Panc1 (cell line): ENCODE measurements at regions not wholly inside any gene's neighbourhood (a gene's known extent, or its start where the extent isn't known, plus 50 kb on each side); places are given as distances from the start of the nearest gene placed in this dataset.

Source experiments
- ATAC-seq: fragments of 200-7000 bp; cut with Tn5 transposase; 2 replicates; pipeline ENCODE4 v1.9.1; 2020; ENCODE audit warnings: mild to moderate bottlenecking, moderate library complexity
- BruUV-seq: library from RNA; stranded (reverse); fragments of 400-500 nt; replicated peaks from 2 replicates; lab custom pipeline; 2021; lab: Mats Ljungman, UMichigan
- CTCF ChIA-PET: fragments of 300-600 bp; sonication (Branson Sonifier 250); formaldehyde crosslinking; loops from one replicate; lab custom pipeline; 2022; ENCODE audit warnings: antibody characterized with exemption; lab: Charles Lee
- POLR2A ChIA-PET: fragments of 300-600 bp; sonication (Branson Sonifier 250); formaldehyde crosslinking; loops from one replicate; lab custom pipeline; 2022; ENCODE audit warnings: antibody characterized with exemption; lab: Charles Lee
- DNase-seq: peaks from one replicate; pipeline ENCODE4 v3.0.0-alpha.2; 2010; ENCODE audit warnings: low read depth, low spot score
- H3K27ac ChIP-seq: 2 replicates; pipeline ENCODE4 v1.5.1; 2011; ENCODE audit warnings: mild to moderate bottlenecking, low read length, inconsistent platforms
- H3K27me3 ChIP-seq: fragments of 200-500 bp; sonication (Bioruptor generic); 2 replicates; pipeline ENCODE4 v1.6.0; 2014; ENCODE audit warnings: low read length, inconsistent platforms; ENCODE audit not compliant: control insufficient read depth, insufficient read depth
- H3K36me3 ChIP-seq: fragments of 200-500 bp; sonication (Bioruptor generic); 2 replicates; pipeline ENCODE4 v1.5.1; 2014; ENCODE audit warnings: inconsistent platforms, mild to moderate bottlenecking, low read length, moderate library complexity; ENCODE audit not compliant: control insufficient read depth, insufficient read depth
- H3K4me1 ChIP-seq: 2 replicates; pipeline ENCODE4 v1.5.1; 2011; ENCODE audit warnings: inconsistent platforms, mild to moderate bottlenecking, low read length, moderate library complexity; ENCODE audit not compliant: control insufficient read depth, insufficient read depth
- H3K4me3 ChIP-seq, 2 experiments: 2 replicates each; pipeline ENCODE4 v1.5.1; 2011 to 2012; ENCODE audit warnings: low read depth in 2 of 2, low read length in 2 of 2, mild to moderate bottlenecking in 2 of 2, inconsistent platforms in 1 of 2, moderate library complexity in 1 of 2
- H3K9me3 ChIP-seq: fragments of 200-500 bp; sonication (Bioruptor generic); 2 replicates; pipeline ENCODE4 v1.5.1; 2014; ENCODE audit warnings: low read depth, mild to moderate bottlenecking, inconsistent platforms, low read length, moderate library complexity; ENCODE audit not compliant: control insufficient read depth, insufficient read depth
- CTCF ChIP-seq: fragments of 450-650 bp; IDR thresholded peaks from 2 replicates; pipeline ENCODE4 v1.5.1; 2017; ENCODE audit warnings: mild to moderate bottlenecking
- POLR2AphosphoS5 ChIP-seq: IDR thresholded peaks from 2 replicates; pipeline ENCODE4 v1.6.1; 2012; ENCODE audit warnings: mild to moderate bottlenecking, low read depth, low read length, moderate library complexity
- SIN3A ChIP-seq: IDR thresholded peaks from 2 replicates; pipeline ENCODE4 v1.6.1; 2012; ENCODE audit warnings: low read depth, mild to moderate bottlenecking, low read length, moderate library complexity, borderline replicate concordance; ENCODE audit not compliant: insufficient read depth
- TCF7L2 ChIP-seq: IDR thresholded peaks from 2 replicates; pipeline ENCODE4 v1.6.1; 2011; ENCODE audit warnings: mild to moderate bottlenecking, low read depth, low read length, inconsistent platforms
- in situ Hi-C: cut with HindIII; loops from 2 replicates; pipeline ENCODE4 v1.10.0; 2016; ENCODE audit warnings: low sequenced_read_pairs, low pct_unique_long_range_greater_than_20kb
- intact Hi-C: fragments of 100-400 bp; cut with micrococcal nuclease; formaldehyde crosslinking; loops from one replicate; pipeline ENCODE4 v1.10.0; 2022; ENCODE audit not compliant: unreplicated experiment
- TF ChIP-seq, protein P1 (sequence below), 2 experiments: IDR thresholded peaks; 2 replicates each; pipeline ENCODE4 v1.6.1; 2011 to 2012; ENCODE audit warnings: low read depth in 2 of 2, control low read depth in 1 of 2, low read length in 1 of 2, mild to moderate bottlenecking in 1 of 2, moderate library complexity in 1 of 2; ENCODE audit not compliant: insufficient read depth in 1 of 2

GRCh38 chr1:29679828-29680558, 443.7 kb downstream of the PTPRU start:
- ATAC-seq = no peak
- POLR2A ChIA-PET = no interaction called here
- BruUV-seq = no TSS peak
- no peak for DNase-seq
- intact Hi-C loops (no loop called here), in situ Hi-C loops (no loop called here)
- CTCF ChIA-PET = no interaction called here
- H3K9me3 ChIP-seq = no peaks in the 10 kb centered on the region
- TF ChIP-seq SIN3A (no peak), CTCF (no peak), POLR2AphosphoS5 (no peak), TCF7L2 (no peak)
- TF ChIP-seq, protein P1, sequence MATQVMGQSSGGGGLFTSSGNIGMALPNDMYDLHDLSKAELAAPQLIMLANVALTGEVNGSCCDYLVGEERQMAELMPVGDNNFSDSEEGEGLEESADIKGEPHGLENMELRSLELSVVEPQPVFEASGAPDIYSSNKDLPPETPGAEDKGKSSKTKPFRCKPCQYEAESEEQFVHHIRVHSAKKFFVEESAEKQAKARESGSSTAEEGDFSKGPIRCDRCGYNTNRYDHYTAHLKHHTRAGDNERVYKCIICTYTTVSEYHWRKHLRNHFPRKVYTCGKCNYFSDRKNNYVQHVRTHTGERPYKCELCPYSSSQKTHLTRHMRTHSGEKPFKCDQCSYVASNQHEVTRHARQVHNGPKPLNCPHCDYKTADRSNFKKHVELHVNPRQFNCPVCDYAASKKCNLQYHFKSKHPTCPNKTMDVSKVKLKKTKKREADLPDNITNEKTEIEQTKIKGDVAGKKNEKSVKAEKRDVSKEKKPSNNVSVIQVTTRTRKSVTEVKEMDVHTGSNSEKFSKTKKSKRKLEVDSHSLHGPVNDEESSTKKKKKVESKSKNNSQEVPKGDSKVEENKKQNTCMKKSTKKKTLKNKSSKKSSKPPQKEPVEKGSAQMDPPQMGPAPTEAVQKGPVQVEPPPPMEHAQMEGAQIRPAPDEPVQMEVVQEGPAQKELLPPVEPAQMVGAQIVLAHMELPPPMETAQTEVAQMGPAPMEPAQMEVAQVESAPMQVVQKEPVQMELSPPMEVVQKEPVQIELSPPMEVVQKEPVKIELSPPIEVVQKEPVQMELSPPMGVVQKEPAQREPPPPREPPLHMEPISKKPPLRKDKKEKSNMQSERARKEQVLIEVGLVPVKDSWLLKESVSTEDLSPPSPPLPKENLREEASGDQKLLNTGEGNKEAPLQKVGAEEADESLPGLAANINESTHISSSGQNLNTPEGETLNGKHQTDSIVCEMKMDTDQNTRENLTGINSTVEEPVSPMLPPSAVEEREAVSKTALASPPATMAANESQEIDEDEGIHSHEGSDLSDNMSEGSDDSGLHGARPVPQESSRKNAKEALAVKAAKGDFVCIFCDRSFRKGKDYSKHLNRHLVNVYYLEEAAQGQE (IDR thresholded peaks at IDR 0.05; ENCODE audit: insufficient read depth in 1 of 2, low read depth in 2 of 2, low read length in 1 of 2) = no peak
- H3K4me3 ChIP-seq = no peak overlapping the region
- no peaks in the 10 kb centered on the region for H3K36me3 ChIP-seq
- no peaks in the 10 kb centered on the region for H3K4me1 ChIP-seq
- H3K27me3 ChIP-seq = no peaks in the 10 kb centered on the region
- H3K27ac ChIP-seq = no peak overlapping the region

DNA sequence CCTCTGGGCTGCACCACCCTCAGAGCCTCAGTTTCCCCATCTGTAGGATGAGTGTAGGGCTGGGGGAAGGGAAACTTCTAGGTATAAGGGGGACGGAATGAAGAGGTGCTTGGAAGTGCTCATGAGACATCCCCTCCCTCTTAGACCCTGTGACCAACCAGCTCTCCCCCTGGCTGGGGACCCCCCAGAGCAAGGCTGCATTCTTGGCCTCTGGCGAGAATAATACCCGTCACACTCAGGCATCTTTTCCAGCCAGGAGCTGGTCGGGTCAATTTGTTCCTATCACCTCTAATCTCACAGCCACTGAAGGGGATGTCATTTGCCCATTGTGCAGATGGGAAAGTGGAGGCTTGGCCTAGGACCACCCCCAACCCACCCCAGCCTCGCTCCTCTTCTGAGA, 443.0 kb downstream of the PTPRU start:
- intact Hi-C loops = no loop called here
- no TSS peak for BruUV-seq

More for the DNA sequence above, 443.0 kb downstream of the PTPRU start:
- ChIA-PET POLR2A (no interaction called here), CTCF (no interaction called here)
- DNase-seq (no peak), ATAC-seq (no peak)
- Histone ChIP-seq H3K4me1 (no peaks in the 10 kb centered on the region), H3K36me3 (no peaks in the 10 kb centered on the region), H3K4me3 (no peak overlapping the region), H3K9me3 (no peaks in the 10 kb centered on the region), H3K27me3 (no peaks in the 10 kb centered on the region), H3K27ac (no peak overlapping the region)
- in situ Hi-C loops = no loop called here
- TF ChIP-seq TCF7L2 = no peak
- TF ChIP-seq, protein P1 (IDR thresholded peaks at IDR 0.05; ENCODE audit: insufficient read depth in 1 of 2, low read depth in 2 of 2, low read length in 1 of 2) = no peak
- no peak for TF ChIP-seq SIN3A
- no peak for TF ChIP-seq POLR2AphosphoS5
- no peak for TF ChIP-seq CTCF
